ENCODE measurements at regions not wholly inside any gene's neighbourhood (a gene's known extent, or its start where the extent isn't known, plus 50 kb on each side); places are given as distances from the start of the nearest gene placed in this dataset.

GRCh38 chr6:25154034-25154596 is 125.1 kb upstream of the CARMIL1 start:
- TF ChIP-seq SUZ12 (IDR thresholded peaks at IDR 0.05; ENCODE audit: extremely low read depth, insufficient read depth, insufficient read length) (no peak), YY1 (IDR thresholded peaks at IDR 0.05; ENCODE audit: insufficient read depth, insufficient read length) (no peak)
